H9 (cell line): ENCODE measurements at regions not wholly inside any gene's neighbourhood (a gene's known extent, or its start where the extent isn't known, plus 50 kb on each side); places are given as distances from the start of the nearest gene placed in this dataset.
"Not testable (repeated sequence)": the region's sequence is repeated elsewhere in the genome, so short reads cannot be mapped to it uniquely, and the experiment has no call there.

Experiments used
- DNase-seq: peaks from one replicate; pipeline ENCODE4 v3.0.0-alpha.2; 2017
- H2AFZ ChIP-seq: one replicate; pipeline ENCODE4 v1.6.1; 2013; ENCODE audit warnings: mild to moderate bottlenecking, low read length, control low read depth, moderate library complexity
- H2AK5ac ChIP-seq: 2 replicates; pipeline ENCODE4 v1.6.1; 2013; ENCODE audit warnings: low read length, control low read depth, mixed read lengths; ENCODE audit not compliant: insufficient read length
- H2BK120ac ChIP-seq: one replicate; pipeline ENCODE4 v1.6.1; 2013; ENCODE audit warnings: low read depth, mild to moderate bottlenecking, low read length, control low read depth, inconsistent platforms; ENCODE audit not compliant: poor library complexity, severe bottlenecking
- H2BK12ac ChIP-seq: 2 replicates; pipeline ENCODE4 v1.6.1; 2013; ENCODE audit warnings: low read length, control low read depth, mixed read lengths, low read depth; ENCODE audit not compliant: insufficient read length
- H2BK15ac ChIP-seq: 2 replicates; pipeline ENCODE4 v1.6.1; 2013; ENCODE audit warnings: low read depth, low read length, control low read depth
- H2BK20ac ChIP-seq: one replicate; pipeline ENCODE4 v1.6.1; 2013; ENCODE audit warnings: low read depth, mild to moderate bottlenecking, low read length, control low read depth, inconsistent platforms; ENCODE audit not compliant: poor library complexity, severe bottlenecking
- H2BK5ac ChIP-seq: 2 replicates; pipeline ENCODE4 v1.6.1; 2013; ENCODE audit warnings: low read length, control low read depth, mixed read lengths; ENCODE audit not compliant: insufficient read length
- H3K14ac ChIP-seq: 2 replicates; pipeline ENCODE4 v1.6.1; 2013; ENCODE audit warnings: low read length, control low read depth; ENCODE audit not compliant: insufficient read depth
- H3K18ac ChIP-seq: 2 replicates; pipeline ENCODE4 v1.6.1; 2013; ENCODE audit warnings: low read depth, mild to moderate bottlenecking, mixed read lengths, low read length, control low read depth; ENCODE audit not compliant: insufficient read length
- H3K23ac ChIP-seq: 2 replicates; pipeline ENCODE4 v1.6.1; 2013; ENCODE audit warnings: low read length, control low read depth, mixed read lengths, low read depth; ENCODE audit not compliant: insufficient read length
- H3K23me2 ChIP-seq: 2 replicates; pipeline ENCODE4 v1.6.1; 2013; ENCODE audit warnings: low read depth, mild to moderate bottlenecking, mixed read lengths, low read length, control low read depth; ENCODE audit not compliant: insufficient read length, poor library complexity, severe bottlenecking
- H3K27ac ChIP-seq: 2 replicates; pipeline ENCODE4 v1.5.1; 2013; ENCODE audit warnings: low read length, control low read depth, mixed read lengths, low read depth; ENCODE audit not compliant: insufficient read length
- H3K27me3 ChIP-seq: 2 replicates; pipeline ENCODE4 v1.6.1; 2013; ENCODE audit warnings: low read length, control low read depth, inconsistent platforms; ENCODE audit not compliant: insufficient read depth
- H3K4ac ChIP-seq: 2 replicates; pipeline ENCODE4 v1.6.1; 2013; ENCODE audit warnings: low read depth, mild to moderate bottlenecking, control low read depth, inconsistent platforms, low read length, moderate library complexity
- H3K4me1 ChIP-seq: 2 replicates; pipeline ENCODE4 v1.6.1; 2013; ENCODE audit warnings: low read length, control low read depth, inconsistent platforms; ENCODE audit not compliant: insufficient read depth
- H3K4me2 ChIP-seq: 2 replicates; pipeline ENCODE4 v1.6.1; 2013; ENCODE audit warnings: low read length, control low read depth, mixed read lengths; ENCODE audit not compliant: insufficient read length, insufficient read depth
- H3K56ac ChIP-seq: 2 replicates; pipeline ENCODE4 v1.6.1; 2013; ENCODE audit warnings: low read depth, mild to moderate bottlenecking, mixed read lengths, low read length, control low read depth; ENCODE audit not compliant: insufficient read length
- H3K79me1 ChIP-seq: 2 replicates; pipeline ENCODE4 v1.6.1; 2013; ENCODE audit warnings: low read depth, mild to moderate bottlenecking, moderate library complexity, low read length, control low read depth, inconsistent platforms; ENCODE audit not compliant: insufficient read depth, poor library complexity, severe bottlenecking
- H3K79me2 ChIP-seq: 2 replicates; pipeline ENCODE4 v1.6.1; 2013; ENCODE audit warnings: low read length, control low read depth, inconsistent platforms; ENCODE audit not compliant: insufficient read depth
- H3K9ac ChIP-seq: 2 replicates; pipeline ENCODE4 v1.6.1; 2013; ENCODE audit warnings: low read length, control low read depth, mixed read lengths; ENCODE audit not compliant: insufficient read length; ENCODE audit errors: extremely low read depth
- H3K9me3 ChIP-seq: one replicate; pipeline ENCODE4 v1.6.1; 2013; ENCODE audit warnings: low read depth, low read length, inconsistent platforms; ENCODE audit not compliant: control insufficient read depth
- H3T11ph ChIP-seq: one replicate; pipeline ENCODE4 v1.6.1; 2013; ENCODE audit warnings: mild to moderate bottlenecking, low read length, control low read depth, inconsistent platforms
- H4K20me1 ChIP-seq: one replicate; pipeline ENCODE4 v1.6.1; 2013; ENCODE audit not compliant: control insufficient read depth, insufficient read length, insufficient read depth
- H4K5ac ChIP-seq: 2 replicates; pipeline ENCODE4 v1.6.1; 2013; ENCODE audit warnings: low read depth, mild to moderate bottlenecking, mixed read lengths, low read length, control low read depth; ENCODE audit not compliant: insufficient read length
- H4K8ac ChIP-seq: replicated peaks from 2 replicates; pipeline ENCODE4 v1.6.1; 2013; ENCODE audit warnings: low read length, control low read depth, mixed read lengths, low read depth; ENCODE audit not compliant: insufficient read length
- H4K91ac ChIP-seq: 2 replicates; pipeline ENCODE4 v1.6.1; 2013; ENCODE audit warnings: low read depth, mild to moderate bottlenecking, moderate library complexity, mixed read lengths, low read length, control low read depth; ENCODE audit not compliant: insufficient read length
- H3K27ac Mint-ChIP-seq, 3 experiments: 2 replicates in 2 of 3; 3 replicates in 1 of 3; pipeline ENCODE4 v1.8.0; 2020 to 2021; ENCODE audit warnings: mixed read lengths in 3 of 3, mild to moderate bottlenecking in 1 of 3, moderate library complexity in 1 of 3
- H3K27me3 Mint-ChIP-seq: 2 replicates; pipeline ENCODE4 v1.8.0; 2021; ENCODE audit warnings: low read depth, mild to moderate bottlenecking, moderate library complexity, mixed read lengths
- H3K36me3 Mint-ChIP-seq, 3 experiments: 2 replicates in 2 of 3; 3 replicates in 1 of 3; pipeline ENCODE4 v1.8.0; 2020 to 2021; ENCODE audit warnings: low read depth in 3 of 3, mixed read lengths in 3 of 3; ENCODE audit not compliant: insufficient read depth in 1 of 3
- H3K4me1 Mint-ChIP-seq, 2 experiments: 2 replicates each; pipeline ENCODE4 v1.8.0; 2020; ENCODE audit warnings: mixed read lengths in 2 of 2
- H3K4me3 Mint-ChIP-seq, 2 experiments: 2 replicates in 1 of 2; 3 replicates in 1 of 2; pipeline ENCODE4 v1.8.0; 2020 to 2021; ENCODE audit warnings: mild to moderate bottlenecking in 2 of 2, mixed read lengths in 2 of 2, moderate library complexity in 1 of 2
- H3K9me3 Mint-ChIP-seq, 2 experiments: 2 replicates in 1 of 2; 3 replicates in 1 of 2; pipeline ENCODE4 v1.8.0; 2020; ENCODE audit warnings: mild to moderate bottlenecking in 2 of 2, mixed read lengths in 2 of 2, moderate library complexity in 1 of 2
- WGBS: extraction: QIAGEN DNeasy Blood & Tissue Kit; methylation state at CpG from one replicate; pipeline ENCODE4 v1.1.7; 2013; ENCODE audit warnings: missing lambda C conversion rate, low lambda C conversion rate, mixed read lengths; ENCODE audit not compliant: insufficient read length; ENCODE audit errors: extremely low coverage; 5-methylcytosine and 5-hydroxymethylcytosine counted together

DNA sequence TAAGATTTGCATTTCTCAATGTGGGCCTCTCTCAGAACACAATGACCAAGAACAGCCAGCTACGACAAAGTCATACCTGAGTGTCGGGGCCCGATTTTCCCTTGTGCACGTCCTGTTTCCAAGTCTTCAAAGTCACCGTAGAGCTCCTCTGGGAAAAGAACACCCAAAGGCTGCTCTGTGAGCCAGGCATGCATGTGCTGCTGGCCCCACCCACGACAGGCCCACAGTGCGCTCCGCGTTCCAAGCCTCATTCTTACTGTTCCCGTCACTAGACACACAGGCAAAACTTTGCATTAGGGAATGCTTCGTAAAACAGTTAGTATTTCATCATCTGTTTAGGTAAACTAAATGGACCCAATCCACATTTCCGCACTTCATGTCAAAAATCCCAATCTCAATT, 1905.1 kb downstream of the FOXD4L5 start:
- H3K4me2 ChIP-seq, H3K27me3 ChIP-seq, H2BK120ac ChIP-seq, H3K27me3 Mint-ChIP-seq, H4K20me1 ChIP-seq, H3K36me3 Mint-ChIP-seq, H4K91ac ChIP-seq, H3K4ac ChIP-seq, H2AFZ ChIP-seq, H3K56ac ChIP-seq, H4K8ac ChIP-seq, H4K5ac ChIP-seq, H2AK5ac ChIP-seq, H3K27ac ChIP-seq, H2BK5ac ChIP-seq, H3K4me1 ChIP-seq, H3K18ac ChIP-seq, H3K9ac ChIP-seq, H3K23me2 ChIP-seq, H3K79me2 ChIP-seq, H3K4me1 Mint-ChIP-seq, H2BK20ac ChIP-seq, H3K9me3 ChIP-seq, H3K14ac ChIP-seq, H3K9me3 Mint-ChIP-seq, H3K79me1 ChIP-seq, H2BK12ac ChIP-seq, H3K23ac ChIP-seq, H3T11ph ChIP-seq, H2BK15ac ChIP-seq: not testable (repeated sequence)
- WGBS, result no CpG with 5 or more reads among the region's 12 CpGs
- peak overlapping the region in 1 of 3 experiments; percentile 53; a peak in 1 of 7 replicates for H3K27ac Mint-ChIP-seq
- peak; percentile 12 for DNase-seq
- peak overlapping the region in 1 of 2 experiments; percentile 70; a peak in 3 of 5 replicates for H3K4me3 Mint-ChIP-seq

DNA sequence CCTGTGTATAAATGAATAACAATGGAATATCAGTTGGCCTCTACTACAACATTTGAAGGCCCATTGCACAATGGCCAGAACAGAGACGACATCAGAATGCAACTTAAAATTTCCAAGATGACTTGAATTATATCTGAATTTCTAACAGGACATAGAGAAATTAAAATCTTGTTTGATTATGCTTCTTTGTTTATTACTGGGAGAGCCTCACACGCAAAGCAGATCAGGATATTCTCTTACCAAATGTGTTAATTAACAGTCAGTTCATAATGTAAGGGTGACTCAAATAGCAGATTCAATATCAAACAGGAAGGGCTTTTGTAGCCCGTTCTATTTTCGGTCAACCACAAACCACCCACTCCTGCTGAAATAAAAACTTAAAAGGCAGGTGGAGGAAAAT, 1930.8 kb downstream of the FOXD4L5 start:
- H3K36me3 Mint-ChIP-seq, H3K14ac ChIP-seq, H2BK15ac ChIP-seq, H3K23ac ChIP-seq, H3K23me2 ChIP-seq, H2BK12ac ChIP-seq, H2AFZ ChIP-seq, H3K9me3 Mint-ChIP-seq, H2BK5ac ChIP-seq, H2BK20ac ChIP-seq, H3K4me1 ChIP-seq, H2AK5ac ChIP-seq, H2BK120ac ChIP-seq, H4K20me1 ChIP-seq, H3K18ac ChIP-seq, H3K79me2 ChIP-seq, H4K5ac ChIP-seq, H3K4me2 ChIP-seq, H3K4me1 Mint-ChIP-seq, H3K27ac Mint-ChIP-seq, H3K27me3 Mint-ChIP-seq, H4K8ac ChIP-seq, H3K27me3 ChIP-seq, DNase-seq, H3K9me3 ChIP-seq, H3K79me1 ChIP-seq, H3K4me3 Mint-ChIP-seq, H3K9ac ChIP-seq, H4K91ac ChIP-seq, H3K27ac ChIP-seq, H3K56ac ChIP-seq, H3T11ph ChIP-seq, H3K4ac ChIP-seq: not testable (repeated sequence)
- WGBS, result no CpG with 5 or more reads among the region's 4 CpGs
